HepG2 (cell line): ENCODE measurements at regions not wholly inside any gene's neighbourhood (a gene's known extent, or its start where the extent isn't known, plus 50 kb on each side); places are given as distances from the start of the nearest gene placed in this dataset.
A peak's percentile ranks its signal among the peaks of the same experiment; 100 is the strongest.

Source experiments
- DBP ChIP-seq: sonication (generic); formaldehyde crosslinking; IDR thresholded peaks from 2 replicates; pipeline ENCODE4 v1.4.0; 2020; ENCODE audit warnings: missing genetic modification reagents; ENCODE audit errors: not compliant biosample characterization
- ETS1 ChIP-seq: sonication (generic); formaldehyde crosslinking; IDR thresholded peaks from 2 replicates; pipeline ENCODE4 v1.4.0; 2020; ENCODE audit warnings: missing genetic modification reagents
- FUBP1 ChIP-seq: sonication (generic); formaldehyde crosslinking; IDR thresholded peaks from 2 replicates; pipeline ENCODE4 v1.5.1; 2020; ENCODE audit warnings: missing genetic modification reagents, mild to moderate bottlenecking, borderline replicate concordance
- GMEB2 ChIP-seq: IDR thresholded peaks from 2 replicates; pipeline ENCODE4 v1.6.1; 2016; ENCODE audit warnings: missing biosample characterization, missing genetic modification reagents, low read depth
- MYPOP ChIP-seq: sonication (generic); formaldehyde crosslinking; IDR thresholded peaks from 2 replicates; pipeline ENCODE4 v1.8.1; 2023; ENCODE audit warnings: mild to moderate bottlenecking, moderate library complexity, missing genetic modification reagents
- PAXIP1 ChIP-seq: sonication (generic); formaldehyde crosslinking; conservative IDR thresholded peaks from 2 replicates; pipeline ENCODE4 v1.4.0; 2020; ENCODE audit warnings: mild to moderate bottlenecking, missing genetic modification reagents, moderate library complexity
- PBX2 ChIP-seq: IDR thresholded peaks from 2 replicates; pipeline ENCODE4 v1.6.1; 2016; ENCODE audit warnings: control low read depth
- RARA ChIP-seq: IDR thresholded peaks from 2 replicates; pipeline ENCODE4 v1.6.1; 2016; ENCODE audit warnings: missing genetic modification reagents, missing compliant biosample characterization
- ZNF142 ChIP-seq: sonication (generic); formaldehyde crosslinking; IDR thresholded peaks from 2 replicates; pipeline ENCODE4 v1.4.0; 2020; ENCODE audit warnings: missing genetic modification reagents
- ZNF34 ChIP-seq: sonication (generic); formaldehyde crosslinking; IDR thresholded peaks from 2 replicates; pipeline ENCODE4 v1.4.0; 2020; ENCODE audit warnings: mild to moderate bottlenecking, missing genetic modification reagents, borderline replicate concordance
- ZNF629 ChIP-seq: sonication (generic); formaldehyde crosslinking; conservative IDR thresholded peaks from 2 replicates; pipeline ENCODE4 v1.5.0; 2020; ENCODE audit warnings: missing genetic modification reagents

- TF ChIP-seq DBP (CRISPR knock-in tag) (no peak), RARA (CRISPR knock-in tag) (peak; percentile 85), ZNF142 (CRISPR knock-in tag) (no peak), ETS1 (no peak), GMEB2 (CRISPR knock-in tag) (no peak), ZNF629 (CRISPR knock-in tag) (no peak), PBX2 (CRISPR knock-in tag) (no peak), ZNF34 (CRISPR knock-in tag) (no peak), PAXIP1 (CRISPR knock-in tag) (peak; percentile 75), FUBP1 (CRISPR knock-in tag) (no peak), MYPOP (no peak)
Measured at GRCh38 chr2:101625387-101625786, 72.1 kb upstream of the MAP4K4 start (continued).
